H1 (cell line): ENCODE measurements at regions not wholly inside any gene's neighbourhood (a gene's known extent, or its start where the extent isn't known, plus 50 kb on each side); places are given as distances from the start of the nearest gene placed in this dataset.

ENCODE experiments used
- CTCF ChIA-PET: fragments of 300-600 bp; sonication (Branson Sonifier 250); formaldehyde crosslinking; loops from one replicate; lab custom pipeline; 2021; ENCODE audit not compliant: partially characterized antibody; lab: Charles Lee
- POLR2A ChIA-PET: fragments of 300-600 bp; sonication (Branson Sonifier 250); formaldehyde crosslinking; loops from one replicate; lab custom pipeline; 2021; ENCODE audit warnings: inconsistent platforms; ENCODE audit not compliant: partially characterized antibody; lab: Charles Lee
- DNase-seq, 2 experiments: peaks; one replicate each; pipeline versions ENCODE4 v3.0.0 to v3.0.0-alpha.2; 2010 to 2022; ENCODE audit warnings: low spot score in 2 of 2, low read depth in 1 of 2, mixed read lengths in 1 of 2
- FAIRE-seq: peaks from 2 replicates; lab custom pipeline; 2011; peaks lifted over from hg19 to GRCh38; lab: Jason Lieb, UNC
- H2AFZ ChIP-seq: 2 replicates; pipeline ENCODE4 v1.8.1; 2012; ENCODE audit warnings: low read length, inconsistent platforms
- H2AK5ac ChIP-seq: 2 replicates; pipeline ENCODE4 v1.6.1; 2013; ENCODE audit warnings: low read depth, low read length
- H2BK120ac ChIP-seq: replicated peaks from 2 replicates; pipeline ENCODE3; 2013; ENCODE audit warnings: low read depth, low read length, inconsistent platforms
- H2BK12ac ChIP-seq: 2 replicates; pipeline ENCODE4 v1.6.1; 2013; ENCODE audit warnings: low read depth, low read length
- H2BK15ac ChIP-seq: 2 replicates; pipeline ENCODE4 v1.6.1; 2013; ENCODE audit warnings: low read length
- H2BK20ac ChIP-seq: 2 replicates; pipeline ENCODE4 v1.6.1; 2013; ENCODE audit warnings: low read length
- H2BK5ac ChIP-seq: 2 replicates; pipeline ENCODE4 v1.6.1; 2013; ENCODE audit warnings: low read depth, low read length
- H3K14ac ChIP-seq: 2 replicates; pipeline ENCODE4 v1.6.1; 2013; ENCODE audit warnings: inconsistent platforms; ENCODE audit not compliant: insufficient read length
- H3K18ac ChIP-seq: 2 replicates; pipeline ENCODE4 v1.6.1; 2013; ENCODE audit warnings: low read length; ENCODE audit errors: extremely low read depth
- H3K23ac ChIP-seq: 2 replicates; pipeline ENCODE4 v1.6.1; 2013; ENCODE audit warnings: inconsistent platforms; ENCODE audit not compliant: insufficient read length
- H3K23me2 ChIP-seq: 2 replicates; pipeline ENCODE4 v1.6.1; 2013; ENCODE audit warnings: low read depth, low read length
- H3K27ac ChIP-seq: 2 replicates; pipeline ENCODE4 v1.6.1; 2011; ENCODE audit warnings: low read depth, low read length, inconsistent platforms
- H3K27me3 ChIP-seq, 4 experiments: replicated peaks in 1 of 4; 1 replicate in 1 of 4; 2 replicates in 3 of 4; pipeline versions ENCODE4 v1.6.1 to v1.8.1; 2011 to 2013; ENCODE audit warnings: low read length in 3 of 4, mild to moderate bottlenecking in 3 of 4, inconsistent platforms in 2 of 4, mixed read lengths in 2 of 4, moderate library complexity in 1 of 4; ENCODE audit not compliant: control insufficient read depth in 3 of 4, insufficient read depth in 3 of 4; ENCODE audit errors: extremely low read depth in 1 of 4
- H3K36me3 ChIP-seq, 4 experiments: 2 replicates each; pipeline versions ENCODE4 v1.6.1 to v1.8.1; 2011 to 2013; ENCODE audit warnings: mild to moderate bottlenecking in 4 of 4, low read length in 3 of 4, moderate library complexity in 2 of 4, control low read depth in 1 of 4, inconsistent platforms in 1 of 4; ENCODE audit not compliant: insufficient read depth in 4 of 4, control insufficient read depth in 2 of 4
- H3K4ac ChIP-seq: replicated peaks from 2 replicates; pipeline ENCODE3; 2013; ENCODE audit warnings: low read length, low read depth, mixed read lengths, inconsistent platforms; ENCODE audit not compliant: insufficient read length
- H3K4me1 ChIP-seq, 4 experiments: replicated peaks in 1 of 4; 1 replicate in 1 of 4; 2 replicates in 3 of 4; pipeline versions ENCODE4 v1.6.1 to v1.8.1; 2011 to 2013; ENCODE audit warnings: low read length in 3 of 4, inconsistent platforms in 2 of 4, mixed read lengths in 1 of 4; ENCODE audit not compliant: insufficient read depth in 4 of 4, control insufficient read depth in 3 of 4
- H3K4me2 ChIP-seq, 2 experiments: 2 replicates each; pipeline versions ENCODE4 v1.6.1 to v1.8.1; 2011 to 2013; ENCODE audit warnings: low read depth in 2 of 2, low read length in 2 of 2, control low read depth in 1 of 2, inconsistent platforms in 1 of 2, mild to moderate bottlenecking in 1 of 2; ENCODE audit not compliant: insufficient read depth in 1 of 2
- H3K4me3 ChIP-seq, 4 experiments: fragments of 200-600, 300-600 bp in 1 of 4; sonication (generic), shearing (Covaris generic), sonication (Bioruptor Twin) in 1 of 4; 2 replicates each; pipeline versions ENCODE4 v1.5.1 to v1.8.1; 2011 to 2016; ENCODE audit warnings: low read length in 4 of 4, low read depth in 3 of 4, control low read depth in 2 of 4, inconsistent platforms in 2 of 4, mild to moderate bottlenecking in 2 of 4, mixed read lengths in 1 of 4, moderate library complexity in 1 of 4; ENCODE audit not compliant: insufficient read depth in 2 of 4; ENCODE audit errors: extremely low read depth in 1 of 4
- H3K56ac ChIP-seq: replicated peaks from 2 replicates; pipeline ENCODE3; 2013; ENCODE audit warnings: low read depth, mild to moderate bottlenecking, mixed read lengths, low read length, inconsistent platforms; ENCODE audit not compliant: insufficient read length
- H3K79me1 ChIP-seq: 2 replicates; pipeline ENCODE4 v1.6.1; 2013; ENCODE audit warnings: low read depth, low read length, control low read depth
- H3K79me2 ChIP-seq, 2 experiments: 2 replicates each; pipeline versions ENCODE4 v1.6.1 to v1.8.1; 2012 to 2013; ENCODE audit warnings: low read length in 2 of 2, mild to moderate bottlenecking in 2 of 2, inconsistent platforms in 1 of 2; ENCODE audit not compliant: insufficient read depth in 2 of 2, control insufficient read depth in 1 of 2
- H3K9ac ChIP-seq, 4 experiments: replicated peaks in 1 of 4; 1 replicate in 1 of 4; 2 replicates in 3 of 4; pipeline versions ENCODE4 v1.6.1 to v1.8.1; 2011 to 2013; ENCODE audit warnings: low read depth in 3 of 4, low read length in 3 of 4, control low read depth in 2 of 4, mild to moderate bottlenecking in 2 of 4, moderate library complexity in 2 of 4, inconsistent platforms in 1 of 4; ENCODE audit errors: extremely low read depth in 1 of 4
- H3K9me3 ChIP-seq, 2 experiments: 2 replicates each; pipeline versions ENCODE4 v1.6.1 to v1.8.1; 2012 to 2013; ENCODE audit warnings: mild to moderate bottlenecking in 2 of 2, moderate library complexity in 2 of 2, control low read depth in 1 of 2, inconsistent platforms in 1 of 2, low read depth in 1 of 2, low read length in 1 of 2, mixed read lengths in 1 of 2; ENCODE audit not compliant: insufficient read depth in 2 of 2
- H4K20me1 ChIP-seq, 2 experiments: replicated peaks in 1 of 2; 2 replicates each; pipeline versions ENCODE3 to v1.8.1; 2011 to 2013; ENCODE audit warnings: inconsistent platforms in 2 of 2, low read length in 2 of 2, mild to moderate bottlenecking in 1 of 2; ENCODE audit not compliant: insufficient read depth in 2 of 2, control insufficient read depth in 1 of 2
- H4K5ac ChIP-seq: 2 replicates; pipeline ENCODE4 v1.6.1; 2013; ENCODE audit warnings: low read length, low read depth, mixed read lengths, inconsistent platforms; ENCODE audit not compliant: insufficient read length
- H4K8ac ChIP-seq: 2 replicates; pipeline ENCODE4 v1.8.0; 2013; ENCODE audit warnings: mild to moderate bottlenecking, moderate library complexity, low read length, inconsistent platforms; ENCODE audit not compliant: insufficient read depth; ENCODE audit errors: extremely low read depth
- H4K91ac ChIP-seq: replicated peaks from 2 replicates; pipeline ENCODE3; 2013; ENCODE audit warnings: low read length, mixed read lengths, inconsistent platforms; ENCODE audit not compliant: insufficient read length
- BACH1 ChIP-seq: IDR thresholded peaks from 2 replicates; pipeline ENCODE4 v1.6.1; 2012; ENCODE audit warnings: low read length, improper control_type of control experiment
- BCL11A ChIP-seq, 2 experiments: IDR thresholded peaks; one replicate each; pipeline ENCODE4 v1.6.1; 2011; ENCODE audit warnings: low read depth in 2 of 2, low read length in 2 of 2, mild to moderate bottlenecking in 2 of 2
- CBX5 ChIP-seq: fragments of 300-800, 300-1000 bp; sonication (generic); IDR thresholded peaks from 2 replicates; pipeline ENCODE4 v1.7.1; 2016; ENCODE audit warnings: antibody characterized with exemption, low read length, low read depth
- CEBPB ChIP-seq: IDR thresholded peaks from 2 replicates; pipeline ENCODE4 v1.6.1; 2012; ENCODE audit warnings: low read depth, low read length
- CHD2 ChIP-seq: IDR thresholded peaks from 2 replicates; pipeline ENCODE4 v1.6.1; 2012; ENCODE audit warnings: low read length, improper control_type of control experiment
- EZH2 ChIP-seq: fragments of 200-600 bp; sonication (generic); IDR thresholded peaks from 2 replicates; pipeline ENCODE4 v1.7.1; 2012; ENCODE audit warnings: low read depth, mild to moderate bottlenecking, moderate library complexity, low read length, inconsistent platforms; ENCODE audit not compliant: severe bottlenecking
- KDM1A ChIP-seq: fragments of 200-600, 300-600 bp; sonication (generic); IDR thresholded peaks from 2 replicates; pipeline ENCODE4 v1.7.1; 2016; ENCODE audit warnings: mild to moderate bottlenecking, low read length, borderline replicate concordance
- NANOG ChIP-seq: IDR thresholded peaks from 2 replicates; pipeline ENCODE4 v1.6.1; 2011; ENCODE audit warnings: low read length, low read depth, mild to moderate bottlenecking, inconsistent platforms; ENCODE audit not compliant: insufficient read depth, poor library complexity, severe bottlenecking
- RFX5 ChIP-seq: IDR thresholded peaks from 2 replicates; pipeline ENCODE4 v1.6.1; 2011; ENCODE audit warnings: low read depth, low read length, improper control_type of control experiment, borderline replicate concordance
- SP1 ChIP-seq: IDR thresholded peaks from 2 replicates; pipeline ENCODE4 v1.6.1; 2011; ENCODE audit warnings: low read depth, low read length
- TAF1 ChIP-seq: IDR thresholded peaks from 2 replicates; pipeline ENCODE4 v1.6.1; 2011; ENCODE audit warnings: mild to moderate bottlenecking, low read depth, low read length
- TBP ChIP-seq: IDR thresholded peaks from 2 replicates; pipeline ENCODE4 v1.6.1; 2011; ENCODE audit warnings: low read depth, low read length, improper control_type of control experiment
- TCF12 ChIP-seq: IDR thresholded peaks from 2 replicates; pipeline ENCODE4 v1.6.1; 2011; ENCODE audit warnings: low read depth, mild to moderate bottlenecking, low read length
- TEAD4 ChIP-seq: IDR thresholded peaks from 2 replicates; pipeline ENCODE4 v1.6.1; 2012; ENCODE audit warnings: low read depth, low read length, inconsistent platforms, mixed read lengths
- ZNF274 ChIP-seq: IDR thresholded peaks from 2 replicates; pipeline ENCODE4 v1.7.0; 2012; ENCODE audit warnings: low read length, borderline replicate concordance; ENCODE audit errors: extremely low read depth
- WGBS, 2 experiments: shearing (Covaris generic) in 1 of 2; methylation state at CpG; one replicate each; pipeline versions ENCODE4 v1.1.6 to v1.1.7; 2013 to 2015; ENCODE audit warnings: low lambda C conversion rate in 2 of 2, mixed read lengths in 2 of 2, inconsistent platforms in 1 of 2, low coverage in 1 of 2, missing lambda C conversion rate in 1 of 2; ENCODE audit not compliant: insufficient replicate concordance in 2 of 2, insufficient coverage in 1 of 2, insufficient read length in 1 of 2; ENCODE audit errors: extremely low coverage in 1 of 2, missing lambda C conversion rate in 1 of 2; 5-methylcytosine and 5-hydroxymethylcytosine counted together
- TF ChIP-seq, protein P1 (sequence below): IDR thresholded peaks from 2 replicates; pipeline ENCODE4 v1.6.1; 2012; ENCODE audit warnings: inconsistent platforms

DNA sequence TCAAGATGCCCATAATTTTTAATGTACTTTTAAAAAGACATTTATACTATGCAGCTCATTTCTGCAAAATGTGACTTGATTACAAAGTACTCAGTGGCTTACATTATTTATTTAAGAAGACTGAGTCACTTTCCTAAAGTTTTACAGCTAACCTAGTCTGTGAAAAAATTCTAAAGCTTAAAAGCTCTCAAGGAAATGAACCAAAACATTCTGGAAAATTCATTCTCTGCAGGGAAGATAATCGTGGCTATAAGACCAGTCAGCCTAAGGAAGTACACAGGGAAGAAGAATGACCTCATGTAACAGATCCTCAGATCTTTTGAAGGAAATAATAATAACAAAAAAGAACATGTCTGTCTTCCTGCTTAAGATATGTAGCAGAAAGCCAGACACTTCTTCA is 232.1 kb upstream of the STK17B start:
- H2BK20ac ChIP-seq, result no peak overlapping the region
- 81% methylated on average over 1 of the region's 1 CpG; no CpG with 5 or more reads in 1 of the 2 experiments for WGBS, 2 experiments
- H3K23me2 ChIP-seq, result no peaks in the 10 kb centered on the region
- no peaks in the 10 kb centered on the region for H3K36me3 ChIP-seq
- no peak overlapping the region for H3K23ac ChIP-seq
- ChIA-PET CTCF (interaction anchor here (0.6 to 3.3 kb wide), 3 partner anchors 13 to 594 kb away, joined by 3 to 16 read pairs (median 4); no protein-coding TSS in a partner anchor), POLR2A (no interaction called here)
- H3K4me1 ChIP-seq, result no peaks in the 10 kb centered on the region
- H3K9me3 ChIP-seq, result no peaks in the 10 kb centered on the region
- no peak overlapping the region for H2BK120ac ChIP-seq
- H3K79me1 ChIP-seq, result no peaks in the 10 kb centered on the region
- no peak overlapping the region for H2AFZ ChIP-seq
- H2BK12ac ChIP-seq, result no peak overlapping the region
- H2BK15ac ChIP-seq, result no peak overlapping the region
- no peak overlapping the region for H3K4me3 ChIP-seq
- H3K9ac ChIP-seq, result no peak overlapping the region
- H4K91ac ChIP-seq, result no peak overlapping the region
- no peak overlapping the region for H4K5ac ChIP-seq
- no peaks in the 10 kb centered on the region for H3K79me2 ChIP-seq
- H3K14ac ChIP-seq, result no peak overlapping the region
- no peak overlapping the region for H3K4ac ChIP-seq
- H3K27me3 ChIP-seq, result no peaks in the 10 kb centered on the region
- no peak overlapping the region for H2AK5ac ChIP-seq
- no peak for DNase-seq
- H3K56ac ChIP-seq, result no peak overlapping the region
- H4K20me1 ChIP-seq, result no peaks in the 10 kb centered on the region
- no peak overlapping the region for H3K4me2 ChIP-seq
- FAIRE-seq, result no peak
- no peak overlapping the region for H3K18ac ChIP-seq
- H2BK5ac ChIP-seq, result no peak overlapping the region
- no peak overlapping the region for H3K27ac ChIP-seq
- H4K8ac ChIP-seq, result no peak overlapping the region
- no peak for TF ChIP-seq BACH1
- TF ChIP-seq RFX5, result no peak
- no peak for TF ChIP-seq CEBPB
- TF ChIP-seq BCL11A (IDR thresholded peaks at IDR 0.05; ENCODE audit: low read depth in 2 of 2, low read length in 2 of 2), result no peak
- no peak for TF ChIP-seq ZNF274
- TF ChIP-seq TEAD4, result no peak
- no peak for TF ChIP-seq TAF1
- no peak for TF ChIP-seq TBP
- TF ChIP-seq NANOG, result no peak
- no peak for TF ChIP-seq CBX5
- TF ChIP-seq, protein P1, sequence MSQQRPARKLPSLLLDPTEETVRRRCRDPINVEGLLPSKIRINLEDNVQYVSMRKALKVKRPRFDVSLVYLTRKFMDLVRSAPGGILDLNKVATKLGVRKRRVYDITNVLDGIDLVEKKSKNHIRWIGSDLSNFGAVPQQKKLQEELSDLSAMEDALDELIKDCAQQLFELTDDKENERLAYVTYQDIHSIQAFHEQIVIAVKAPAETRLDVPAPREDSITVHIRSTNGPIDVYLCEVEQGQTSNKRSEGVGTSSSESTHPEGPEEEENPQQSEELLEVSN, result no peak
- TF ChIP-seq CHD2, result no peak
- no peak for TF ChIP-seq KDM1A
- no peak for TF ChIP-seq SP1
- TF ChIP-seq TCF12, result no peak
- no peak for TF ChIP-seq EZH2
